Nephron (organoid): ENCODE measurements at regions not wholly inside any gene's neighbourhood (a gene's known extent, or its start where the extent isn't known, plus 50 kb on each side); places are given as distances from the start of the nearest gene placed in this dataset.

Experiments used
- H3K27ac Mint-ChIP-seq, 3 experiments: 2 replicates each; pipeline ENCODE4 v1.8.0; 2020; ENCODE audit warnings: mixed read lengths in 3 of 3, mild to moderate bottlenecking in 2 of 3, moderate library complexity in 1 of 3
- H3K27me3 Mint-ChIP-seq: 2 replicates; pipeline ENCODE4 v1.8.0; 2021; ENCODE audit warnings: low read depth, mild to moderate bottlenecking, moderate library complexity, mixed read lengths
- H3K36me3 Mint-ChIP-seq: 2 replicates; pipeline ENCODE4 v1.8.0; 2020; ENCODE audit warnings: low read depth, mixed read lengths
- H3K4me1 Mint-ChIP-seq: 2 replicates; pipeline ENCODE4 v1.8.0; 2020; ENCODE audit warnings: mixed read lengths
- H3K4me3 Mint-ChIP-seq, 3 experiments: 2 replicates each; pipeline ENCODE4 v1.8.0; 2020; ENCODE audit warnings: mild to moderate bottlenecking in 3 of 3, mixed read lengths in 3 of 3, moderate library complexity in 2 of 3
- H3K9me3 Mint-ChIP-seq: 2 replicates; pipeline ENCODE4 v1.8.0; 2020; ENCODE audit warnings: mixed read lengths
- TF ChIP-seq, protein P1 (sequence below), 3 experiments: fragments of 200-600 bp; sonication (generic); IDR thresholded peaks; one replicate each; pipeline ENCODE4 v1.5.0; 2021; ENCODE audit warnings: antibody characterized with exemption in 3 of 3; ENCODE audit not compliant: unreplicated experiment in 3 of 3

DNA sequence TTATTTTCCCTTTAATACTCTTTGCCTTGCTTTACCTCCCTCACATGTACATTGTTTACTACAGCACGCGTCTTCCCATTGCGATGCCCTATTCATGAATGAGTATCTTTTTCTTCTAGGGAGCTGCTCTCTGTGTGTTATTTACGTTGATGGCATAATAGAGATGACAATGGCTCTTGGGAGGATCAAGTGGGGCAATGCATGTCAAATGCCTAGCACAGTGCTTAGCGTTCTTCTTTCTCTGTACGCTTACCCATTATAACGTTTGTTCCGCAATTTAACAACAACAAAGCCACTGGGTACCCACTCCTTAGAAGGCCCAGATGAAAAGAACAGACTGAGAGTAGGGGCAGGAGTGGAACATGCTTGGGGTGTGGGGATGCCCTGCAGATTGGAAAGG is 271.6 kb upstream of the TNRC6C start:
- H3K4me3 Mint-ChIP-seq = no peak overlapping the region
- peaks cover 18% of the 10 kb centered on the region for H3K4me1 Mint-ChIP-seq
- TF ChIP-seq, protein P1, sequence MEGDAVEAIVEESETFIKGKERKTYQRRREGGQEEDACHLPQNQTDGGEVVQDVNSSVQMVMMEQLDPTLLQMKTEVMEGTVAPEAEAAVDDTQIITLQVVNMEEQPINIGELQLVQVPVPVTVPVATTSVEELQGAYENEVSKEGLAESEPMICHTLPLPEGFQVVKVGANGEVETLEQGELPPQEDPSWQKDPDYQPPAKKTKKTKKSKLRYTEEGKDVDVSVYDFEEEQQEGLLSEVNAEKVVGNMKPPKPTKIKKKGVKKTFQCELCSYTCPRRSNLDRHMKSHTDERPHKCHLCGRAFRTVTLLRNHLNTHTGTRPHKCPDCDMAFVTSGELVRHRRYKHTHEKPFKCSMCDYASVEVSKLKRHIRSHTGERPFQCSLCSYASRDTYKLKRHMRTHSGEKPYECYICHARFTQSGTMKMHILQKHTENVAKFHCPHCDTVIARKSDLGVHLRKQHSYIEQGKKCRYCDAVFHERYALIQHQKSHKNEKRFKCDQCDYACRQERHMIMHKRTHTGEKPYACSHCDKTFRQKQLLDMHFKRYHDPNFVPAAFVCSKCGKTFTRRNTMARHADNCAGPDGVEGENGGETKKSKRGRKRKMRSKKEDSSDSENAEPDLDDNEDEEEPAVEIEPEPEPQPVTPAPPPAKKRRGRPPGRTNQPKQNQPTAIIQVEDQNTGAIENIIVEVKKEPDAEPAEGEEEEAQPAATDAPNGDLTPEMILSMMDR (IDR thresholded peaks at IDR 0.05; ENCODE audit: unreplicated experiment in 3 of 3) = no peak
- H3K9me3 Mint-ChIP-seq = no peaks in the 10 kb centered on the region
- no peaks in the 10 kb centered on the region for H3K36me3 Mint-ChIP-seq
- H3K27ac Mint-ChIP-seq = no peak overlapping the region
- H3K27me3 Mint-ChIP-seq = peaks cover 19% of the 10 kb centered on the region

DNA sequence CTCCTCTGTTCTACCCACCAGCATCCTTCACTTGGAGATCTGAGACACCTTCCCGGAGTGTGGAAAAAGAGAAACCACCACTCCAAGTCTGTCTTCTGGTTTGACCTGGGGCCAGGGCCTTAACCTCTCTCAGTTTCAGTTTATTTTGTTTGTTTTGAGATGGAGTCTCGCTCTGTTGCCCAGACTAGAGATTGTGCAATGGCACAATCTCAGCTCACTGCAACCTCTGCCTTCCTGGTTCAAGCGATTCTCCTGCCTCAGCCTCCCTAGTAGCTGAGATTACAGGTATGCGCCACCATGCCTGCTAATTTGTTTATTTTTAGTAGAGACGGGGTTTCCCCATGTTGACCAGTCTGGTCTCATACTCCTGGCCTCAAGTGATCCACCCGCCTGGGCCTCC is 271.1 kb upstream of the TNRC6C start:
- Mint-ChIP-seq H3K4me1 (peaks cover 20% of the 10 kb centered on the region), H3K27ac (no peak overlapping the region), H3K36me3 (no peaks in the 10 kb centered on the region), H3K4me3 (no peak overlapping the region), H3K27me3 (peaks cover 23% of the 10 kb centered on the region), H3K9me3 (no peaks in the 10 kb centered on the region)
- TF ChIP-seq, protein P1 (IDR thresholded peaks at IDR 0.05; ENCODE audit: unreplicated experiment in 3 of 3) = no peak

DNA sequence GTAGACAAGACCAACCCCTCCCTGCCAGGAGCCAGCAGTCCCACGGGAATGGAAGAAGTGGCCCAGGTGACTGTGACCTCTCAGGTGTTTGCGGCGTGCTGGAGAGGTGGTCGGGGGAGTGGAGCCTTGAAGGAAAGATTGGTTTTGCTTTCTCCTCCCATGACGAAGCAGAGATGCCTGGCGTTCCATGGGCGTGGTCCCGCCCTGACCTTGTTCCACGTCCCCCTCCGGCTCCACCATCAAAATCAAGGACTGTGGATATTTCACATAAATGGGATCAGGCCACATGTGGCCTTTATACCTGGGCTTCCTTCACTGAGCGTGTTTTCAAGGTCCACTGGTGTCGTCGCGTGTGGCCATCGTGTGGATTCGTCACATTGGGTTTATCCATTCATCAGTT is 270.6 kb upstream of the TNRC6C start:
- Mint-ChIP-seq H3K9me3 (no peaks in the 10 kb centered on the region), H3K27ac (no peak overlapping the region), H3K36me3 (no peaks in the 10 kb centered on the region), H3K4me1 (peaks cover 16% of the 10 kb centered on the region), H3K27me3 (peaks cover 23% of the 10 kb centered on the region), H3K4me3 (no peak overlapping the region)
- TF ChIP-seq, protein P1 (IDR thresholded peaks at IDR 0.05; ENCODE audit: unreplicated experiment in 3 of 3) = no peak

DNA sequence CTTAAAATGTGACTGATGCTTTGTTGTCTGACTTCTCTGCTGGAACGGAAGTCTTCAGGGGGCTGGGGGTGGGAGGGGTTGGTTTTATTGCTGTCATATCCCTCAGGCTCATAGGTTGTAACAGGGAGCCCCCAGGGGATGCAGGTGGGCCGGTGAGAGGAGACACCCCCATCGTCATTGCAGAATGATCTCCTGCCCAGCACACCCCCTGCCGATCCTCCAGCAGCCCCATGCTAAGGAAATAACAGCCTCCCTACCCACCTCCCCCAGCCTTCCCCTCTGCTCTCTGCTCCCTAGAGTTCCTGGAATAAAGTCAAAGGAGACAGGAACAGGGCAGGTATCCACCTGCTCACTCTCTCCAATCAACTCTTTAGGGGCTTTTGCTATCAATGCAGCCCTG is 270.1 kb upstream of the TNRC6C start:
- no peak overlapping the region for H3K27ac Mint-ChIP-seq
- no peaks in the 10 kb centered on the region for H3K9me3 Mint-ChIP-seq
- TF ChIP-seq, protein P1 (IDR thresholded peaks at IDR 0.05; ENCODE audit: unreplicated experiment in 3 of 3) = no peak

DNA sequence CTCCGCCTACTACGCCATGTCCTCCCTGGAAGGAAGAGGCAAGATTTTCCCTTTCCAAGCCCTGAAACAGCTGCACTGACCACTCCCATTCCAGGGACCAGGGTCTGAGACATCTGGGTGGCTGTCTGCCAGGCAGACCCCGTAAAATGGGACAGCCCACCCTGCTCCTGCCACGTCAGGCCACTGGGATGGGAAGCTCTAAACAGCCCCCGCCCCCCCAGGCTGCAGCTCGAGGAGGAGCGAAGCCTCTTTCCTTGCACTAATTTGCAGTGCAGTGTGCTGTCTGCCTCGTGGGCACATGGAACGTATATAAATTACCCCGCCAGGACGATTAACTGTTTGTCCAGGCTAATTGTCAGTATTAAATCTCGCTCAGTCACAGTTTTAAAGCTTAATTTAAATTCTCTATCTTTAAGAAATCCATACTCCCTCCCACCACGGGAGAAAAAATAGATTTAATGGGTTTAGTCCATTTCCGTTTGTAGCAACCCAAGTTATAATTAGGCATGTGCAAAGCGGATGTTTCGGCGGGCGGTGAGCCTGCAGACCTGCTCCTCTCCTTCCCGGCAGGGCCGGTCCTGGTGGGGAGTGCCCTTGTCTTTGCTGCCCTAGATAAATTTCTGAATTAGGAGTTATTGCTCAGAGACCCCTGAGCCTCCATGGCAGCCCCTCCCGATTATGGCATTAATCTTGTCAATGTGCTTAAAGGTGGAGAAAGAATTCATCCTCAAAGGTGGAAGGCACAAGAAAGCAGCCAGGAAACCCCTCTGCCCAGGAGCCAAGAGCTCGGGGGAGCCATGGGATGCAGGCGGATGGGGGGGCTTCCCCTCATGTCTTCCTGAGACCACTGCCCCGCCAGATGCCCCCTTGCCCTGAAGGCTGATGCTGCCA is 268.0 kb upstream of the TNRC6C start:
- peak overlapping the region in 2 of 3 experiments; percentile 62 to 84 for H3K27ac Mint-ChIP-seq
- H3K4me3 Mint-ChIP-seq = peak overlapping the region; percentile 52 to 62 (median 54)
- TF ChIP-seq, protein P1 (IDR thresholded peaks at IDR 0.05; ENCODE audit: unreplicated experiment in 3 of 3) = no peak
- peaks cover 28% of the 10 kb centered on the region for H3K4me1 Mint-ChIP-seq
- H3K36me3 Mint-ChIP-seq = no peaks in the 10 kb centered on the region
- peaks cover 39% of the 10 kb centered on the region for H3K27me3 Mint-ChIP-seq
- no peaks in the 10 kb centered on the region for H3K9me3 Mint-ChIP-seq

More for the DNA sequence above, 270.1 kb upstream of the TNRC6C start:
- Mint-ChIP-seq H3K36me3 (no peaks in the 10 kb centered on the region), H3K27me3 (peaks cover 27% of the 10 kb centered on the region), H3K4me3 (no peak overlapping the region), H3K4me1 (peaks cover 15% of the 10 kb centered on the region)
